H1 (cell line): ENCODE measurements at regions not wholly inside any gene's neighbourhood (a gene's known extent, or its start where the extent isn't known, plus 50 kb on each side); places are given as distances from the start of the nearest gene placed in this dataset.

Experiments
- CTCF ChIA-PET: fragments of 300-600 bp; sonication (Branson Sonifier 250); formaldehyde crosslinking; loops from one replicate; lab custom pipeline; 2021; ENCODE audit not compliant: partially characterized antibody; lab: Charles Lee
- POLR2A ChIA-PET: fragments of 300-600 bp; sonication (Branson Sonifier 250); formaldehyde crosslinking; loops from one replicate; lab custom pipeline; 2021; ENCODE audit warnings: inconsistent platforms; ENCODE audit not compliant: partially characterized antibody; lab: Charles Lee
- DNase-seq, 2 experiments: peaks; one replicate each; pipeline versions ENCODE4 v3.0.0 to v3.0.0-alpha.2; 2010 to 2022; ENCODE audit warnings: low spot score in 2 of 2, low read depth in 1 of 2, mixed read lengths in 1 of 2
- FAIRE-seq: peaks from 2 replicates; lab custom pipeline; 2011; peaks lifted over from hg19 to GRCh38; lab: Jason Lieb, UNC
- H2AFZ ChIP-seq: 2 replicates; pipeline ENCODE4 v1.8.1; 2012; ENCODE audit warnings: low read length, inconsistent platforms
- H2AK5ac ChIP-seq: 2 replicates; pipeline ENCODE4 v1.6.1; 2013; ENCODE audit warnings: low read depth, low read length
- H2BK120ac ChIP-seq: replicated peaks from 2 replicates; pipeline ENCODE3; 2013; ENCODE audit warnings: low read depth, low read length, inconsistent platforms
- H2BK12ac ChIP-seq: 2 replicates; pipeline ENCODE4 v1.6.1; 2013; ENCODE audit warnings: low read depth, low read length
- H2BK15ac ChIP-seq: 2 replicates; pipeline ENCODE4 v1.6.1; 2013; ENCODE audit warnings: low read length
- H2BK20ac ChIP-seq: 2 replicates; pipeline ENCODE4 v1.6.1; 2013; ENCODE audit warnings: low read length
- H2BK5ac ChIP-seq: 2 replicates; pipeline ENCODE4 v1.6.1; 2013; ENCODE audit warnings: low read depth, low read length
- H3K14ac ChIP-seq: 2 replicates; pipeline ENCODE4 v1.6.1; 2013; ENCODE audit warnings: inconsistent platforms; ENCODE audit not compliant: insufficient read length
- H3K18ac ChIP-seq: 2 replicates; pipeline ENCODE4 v1.6.1; 2013; ENCODE audit warnings: low read length; ENCODE audit errors: extremely low read depth
- H3K23ac ChIP-seq: 2 replicates; pipeline ENCODE4 v1.6.1; 2013; ENCODE audit warnings: inconsistent platforms; ENCODE audit not compliant: insufficient read length
- H3K23me2 ChIP-seq: 2 replicates; pipeline ENCODE4 v1.6.1; 2013; ENCODE audit warnings: low read depth, low read length
- H3K27ac ChIP-seq: 2 replicates; pipeline ENCODE4 v1.6.1; 2011; ENCODE audit warnings: low read depth, low read length, inconsistent platforms
- H3K27me3 ChIP-seq, 4 experiments: replicated peaks in 1 of 4; 1 replicate in 1 of 4; 2 replicates in 3 of 4; pipeline versions ENCODE4 v1.6.1 to v1.8.1; 2011 to 2013; ENCODE audit warnings: low read length in 3 of 4, mild to moderate bottlenecking in 3 of 4, inconsistent platforms in 2 of 4, mixed read lengths in 2 of 4, moderate library complexity in 1 of 4; ENCODE audit not compliant: control insufficient read depth in 3 of 4, insufficient read depth in 3 of 4; ENCODE audit errors: extremely low read depth in 1 of 4
- H3K36me3 ChIP-seq, 4 experiments: 2 replicates each; pipeline versions ENCODE4 v1.6.1 to v1.8.1; 2011 to 2013; ENCODE audit warnings: mild to moderate bottlenecking in 4 of 4, low read length in 3 of 4, moderate library complexity in 2 of 4, control low read depth in 1 of 4, inconsistent platforms in 1 of 4; ENCODE audit not compliant: insufficient read depth in 4 of 4, control insufficient read depth in 2 of 4
- H3K4ac ChIP-seq: replicated peaks from 2 replicates; pipeline ENCODE3; 2013; ENCODE audit warnings: low read length, low read depth, mixed read lengths, inconsistent platforms; ENCODE audit not compliant: insufficient read length
- H3K4me1 ChIP-seq, 4 experiments: replicated peaks in 1 of 4; 1 replicate in 1 of 4; 2 replicates in 3 of 4; pipeline versions ENCODE4 v1.6.1 to v1.8.1; 2011 to 2013; ENCODE audit warnings: low read length in 3 of 4, inconsistent platforms in 2 of 4, mixed read lengths in 1 of 4; ENCODE audit not compliant: insufficient read depth in 4 of 4, control insufficient read depth in 3 of 4
- H3K4me2 ChIP-seq, 2 experiments: 2 replicates each; pipeline versions ENCODE4 v1.6.1 to v1.8.1; 2011 to 2013; ENCODE audit warnings: low read depth in 2 of 2, low read length in 2 of 2, control low read depth in 1 of 2, inconsistent platforms in 1 of 2, mild to moderate bottlenecking in 1 of 2; ENCODE audit not compliant: insufficient read depth in 1 of 2
- H3K4me3 ChIP-seq, 4 experiments: fragments of 200-600, 300-600 bp in 1 of 4; sonication (generic), shearing (Covaris generic), sonication (Bioruptor Twin) in 1 of 4; 2 replicates each; pipeline versions ENCODE4 v1.5.1 to v1.8.1; 2011 to 2016; ENCODE audit warnings: low read length in 4 of 4, low read depth in 3 of 4, control low read depth in 2 of 4, inconsistent platforms in 2 of 4, mild to moderate bottlenecking in 2 of 4, mixed read lengths in 1 of 4, moderate library complexity in 1 of 4; ENCODE audit not compliant: insufficient read depth in 2 of 4; ENCODE audit errors: extremely low read depth in 1 of 4
- H3K56ac ChIP-seq: replicated peaks from 2 replicates; pipeline ENCODE3; 2013; ENCODE audit warnings: low read depth, mild to moderate bottlenecking, mixed read lengths, low read length, inconsistent platforms; ENCODE audit not compliant: insufficient read length
- H3K79me1 ChIP-seq: 2 replicates; pipeline ENCODE4 v1.6.1; 2013; ENCODE audit warnings: low read depth, low read length, control low read depth
- H3K79me2 ChIP-seq, 2 experiments: 2 replicates each; pipeline versions ENCODE4 v1.6.1 to v1.8.1; 2012 to 2013; ENCODE audit warnings: low read length in 2 of 2, mild to moderate bottlenecking in 2 of 2, inconsistent platforms in 1 of 2; ENCODE audit not compliant: insufficient read depth in 2 of 2, control insufficient read depth in 1 of 2
- H3K9ac ChIP-seq, 4 experiments: replicated peaks in 1 of 4; 1 replicate in 1 of 4; 2 replicates in 3 of 4; pipeline versions ENCODE4 v1.6.1 to v1.8.1; 2011 to 2013; ENCODE audit warnings: low read depth in 3 of 4, low read length in 3 of 4, control low read depth in 2 of 4, mild to moderate bottlenecking in 2 of 4, moderate library complexity in 2 of 4, inconsistent platforms in 1 of 4; ENCODE audit errors: extremely low read depth in 1 of 4
- H3K9me3 ChIP-seq, 2 experiments: 2 replicates each; pipeline versions ENCODE4 v1.6.1 to v1.8.1; 2012 to 2013; ENCODE audit warnings: mild to moderate bottlenecking in 2 of 2, moderate library complexity in 2 of 2, control low read depth in 1 of 2, inconsistent platforms in 1 of 2, low read depth in 1 of 2, low read length in 1 of 2, mixed read lengths in 1 of 2; ENCODE audit not compliant: insufficient read depth in 2 of 2
- H4K20me1 ChIP-seq, 2 experiments: replicated peaks in 1 of 2; 2 replicates each; pipeline versions ENCODE3 to v1.8.1; 2011 to 2013; ENCODE audit warnings: inconsistent platforms in 2 of 2, low read length in 2 of 2, mild to moderate bottlenecking in 1 of 2; ENCODE audit not compliant: insufficient read depth in 2 of 2, control insufficient read depth in 1 of 2
- H4K5ac ChIP-seq: 2 replicates; pipeline ENCODE4 v1.6.1; 2013; ENCODE audit warnings: low read length, low read depth, mixed read lengths, inconsistent platforms; ENCODE audit not compliant: insufficient read length
- H4K8ac ChIP-seq: 2 replicates; pipeline ENCODE4 v1.8.0; 2013; ENCODE audit warnings: mild to moderate bottlenecking, moderate library complexity, low read length, inconsistent platforms; ENCODE audit not compliant: insufficient read depth; ENCODE audit errors: extremely low read depth
- H4K91ac ChIP-seq: replicated peaks from 2 replicates; pipeline ENCODE3; 2013; ENCODE audit warnings: low read length, mixed read lengths, inconsistent platforms; ENCODE audit not compliant: insufficient read length
- ATF3 ChIP-seq: IDR thresholded peaks from 2 replicates; pipeline ENCODE4 v1.6.1; 2011; ENCODE audit warnings: low read depth, mild to moderate bottlenecking, low read length; ENCODE audit not compliant: insufficient read depth
- BRCA1 ChIP-seq: IDR thresholded peaks from 2 replicates; pipeline ENCODE4 v1.6.1; 2012; ENCODE audit warnings: low read depth, low read length, improper control_type of control experiment
- CBX5 ChIP-seq: fragments of 300-800, 300-1000 bp; sonication (generic); IDR thresholded peaks from 2 replicates; pipeline ENCODE4 v1.7.1; 2016; ENCODE audit warnings: antibody characterized with exemption, low read length, low read depth
- EP300 ChIP-seq, 2 experiments: IDR thresholded peaks; 1 replicate in 1 of 2; 2 replicates in 1 of 2; pipeline ENCODE4 v1.6.1; 2011 to 2012; ENCODE audit warnings: low read depth in 2 of 2, low read length in 2 of 2, mild to moderate bottlenecking in 2 of 2, borderline replicate concordance in 1 of 2, inconsistent platforms in 1 of 2, moderate library complexity in 1 of 2
- GABPA ChIP-seq: IDR thresholded peaks from 2 replicates; pipeline ENCODE4 v1.6.1; 2011; ENCODE audit warnings: mild to moderate bottlenecking, low read length, moderate library complexity, borderline replicate concordance; ENCODE audit not compliant: insufficient read depth
- PHF8 ChIP-seq: fragments of 200-600 bp; sonication (generic); conservative IDR thresholded peaks from 2 replicates; pipeline ENCODE4 v1.7.1; 2012; ENCODE audit warnings: low read depth, mild to moderate bottlenecking, inconsistent platforms, low read length, moderate library complexity
- RAD21 ChIP-seq, 2 experiments: IDR thresholded peaks in 1 of 2; conservative IDR thresholded peaks in 1 of 2; 2 replicates each; pipeline ENCODE4 v1.6.1; 2011; ENCODE audit warnings: low read depth in 2 of 2, low read length in 2 of 2, improper control_type of control experiment in 1 of 2, inconsistent platforms in 1 of 2, mild to moderate bottlenecking in 1 of 2, moderate library complexity in 1 of 2
- RBBP5 ChIP-seq: IDR thresholded peaks from 2 replicates; pipeline ENCODE4 v1.7.1; 2012; ENCODE audit warnings: low read depth, mild to moderate bottlenecking, inconsistent platforms, low read length, moderate library complexity, borderline replicate concordance
- RNF2 ChIP-seq: fragments of 200-900, 300-1000 bp; sonication (generic); IDR thresholded peaks from 2 replicates; pipeline ENCODE4 v1.7.1; 2016; ENCODE audit warnings: borderline replicate concordance, low read depth, mild to moderate bottlenecking, antibody characterized with exemption, low read length; ENCODE audit not compliant: poor library complexity, severe bottlenecking; ENCODE audit errors: missing control alignments
- RXRA ChIP-seq: IDR thresholded peaks from 2 replicates; pipeline ENCODE4 v1.6.1; 2011; ENCODE audit warnings: low read depth, mild to moderate bottlenecking, low read length, moderate library complexity; ENCODE audit not compliant: insufficient read depth
- SP4 ChIP-seq: IDR thresholded peaks from 2 replicates; pipeline ENCODE4 v1.6.1; 2012; ENCODE audit warnings: low read length, inconsistent platforms
- TAF1 ChIP-seq: IDR thresholded peaks from 2 replicates; pipeline ENCODE4 v1.6.1; 2011; ENCODE audit warnings: mild to moderate bottlenecking, low read depth, low read length
- WGBS, 2 experiments: shearing (Covaris generic) in 1 of 2; methylation state at CpG; one replicate each; pipeline versions ENCODE4 v1.1.6 to v1.1.7; 2013 to 2015; ENCODE audit warnings: low lambda C conversion rate in 2 of 2, mixed read lengths in 2 of 2, inconsistent platforms in 1 of 2, low coverage in 1 of 2, missing lambda C conversion rate in 1 of 2; ENCODE audit not compliant: insufficient replicate concordance in 2 of 2, insufficient coverage in 1 of 2, insufficient read length in 1 of 2; ENCODE audit errors: extremely low coverage in 1 of 2, missing lambda C conversion rate in 1 of 2; 5-methylcytosine and 5-hydroxymethylcytosine counted together

- no peaks in the 10 kb centered on the region for H3K27me3 ChIP-seq
- no peak overlapping the region for H3K4me2 ChIP-seq
- no peak overlapping the region for H2AK5ac ChIP-seq
- H3K14ac ChIP-seq = no peak overlapping the region
- H3K79me2 ChIP-seq = no peaks in the 10 kb centered on the region
- POLR2A ChIA-PET = no interaction called here
- H2BK15ac ChIP-seq = no peak overlapping the region
- no peak overlapping the region for H2BK12ac ChIP-seq
- no peak overlapping the region for H3K56ac ChIP-seq
- no peak overlapping the region for H2BK5ac ChIP-seq
- no peak overlapping the region for H2BK20ac ChIP-seq
- H4K20me1 ChIP-seq = peaks cover 0 to 1% of the 10 kb centered on the region in 2 experiments
- no peak overlapping the region for H3K4ac ChIP-seq
- no peaks in the 10 kb centered on the region for H3K79me1 ChIP-seq
- H4K8ac ChIP-seq = no peak overlapping the region
- no peak overlapping the region for H4K5ac ChIP-seq
- H3K27ac ChIP-seq = no peak overlapping the region
- 86% methylated on average over 7 of the region's 7 CpGs; no CpG with 5 or more reads in 1 of the 2 experiments for WGBS, 2 experiments
- no peak overlapping the region for H2AFZ ChIP-seq
- no peaks in the 10 kb centered on the region for H3K9me3 ChIP-seq
- no peak overlapping the region for H2BK120ac ChIP-seq
- H4K91ac ChIP-seq = no peak overlapping the region
- H3K4me3 ChIP-seq = no peak overlapping the region
- no peaks in the 10 kb centered on the region for H3K4me1 ChIP-seq
- CTCF ChIA-PET = no interaction called here
- DNase-seq (no peak), FAIRE-seq (no peak)
- no peak overlapping the region for H3K18ac ChIP-seq
- no peak overlapping the region for H3K9ac ChIP-seq
- no peaks in the 10 kb centered on the region for H3K23me2 ChIP-seq
- H3K36me3 ChIP-seq = no peaks in the 10 kb centered on the region
- H3K23ac ChIP-seq = no peak overlapping the region
- TF ChIP-seq TAF1 (no peak), RAD21 (IDR thresholded peaks at IDR 0.05 in 1 of 2, conservative IDR thresholded peaks at IDR 0.05 in 1 of 2; ENCODE audit: low read depth in 2 of 2, low read length in 2 of 2) (no peak), RNF2 (no peak), RBBP5 (no peak), EP300 (IDR thresholded peaks at IDR 0.05; ENCODE audit: borderline replicate concordance in 1 of 2, low read depth in 2 of 2, low read length in 2 of 2) (no peak), RXRA (no peak), SP4 (no peak), CBX5 (no peak), BRCA1 (no peak), GABPA (no peak), ATF3 (no peak), PHF8 (no peak)
These were observed 176.0 kb upstream of the FOXQ1 start for GRCh38 chr6:1135726-1136414.
